GM12892 (cell line): ENCODE measurements at regions not wholly inside any gene's neighbourhood (a gene's known extent, or its start where the extent isn't known, plus 50 kb on each side); places are given as distances from the start of the nearest gene placed in this dataset.

Experiments used
- POLR2A ChIP-seq: IDR thresholded peaks from 2 replicates; pipeline ENCODE4 v1.6.1; 2011; ENCODE audit warnings: low read depth, low read length, control low read depth
- POLR2AphosphoS5 ChIP-seq: IDR thresholded peaks from 2 replicates; pipeline ENCODE4 v1.6.1; 2011; ENCODE audit warnings: low read depth, low read length, control low read depth
- TAF1 ChIP-seq: IDR thresholded peaks from 2 replicates; pipeline ENCODE4 v1.6.1; 2011; ENCODE audit warnings: low read depth, mild to moderate bottlenecking, control low read depth, low read length, borderline replicate concordance

- TF ChIP-seq POLR2A (no peak), TAF1 (no peak), POLR2AphosphoS5 (no peak)
These were observed 1409.7 kb upstream of the CDH18 start for GRCh38 chr5:21397693-21398092.
